ENCODE measurements at regions not wholly inside any gene's neighbourhood (a gene's known extent, or its start where the extent isn't known, plus 50 kb on each side); places are given as distances from the start of the nearest gene placed in this dataset.

DNA sequence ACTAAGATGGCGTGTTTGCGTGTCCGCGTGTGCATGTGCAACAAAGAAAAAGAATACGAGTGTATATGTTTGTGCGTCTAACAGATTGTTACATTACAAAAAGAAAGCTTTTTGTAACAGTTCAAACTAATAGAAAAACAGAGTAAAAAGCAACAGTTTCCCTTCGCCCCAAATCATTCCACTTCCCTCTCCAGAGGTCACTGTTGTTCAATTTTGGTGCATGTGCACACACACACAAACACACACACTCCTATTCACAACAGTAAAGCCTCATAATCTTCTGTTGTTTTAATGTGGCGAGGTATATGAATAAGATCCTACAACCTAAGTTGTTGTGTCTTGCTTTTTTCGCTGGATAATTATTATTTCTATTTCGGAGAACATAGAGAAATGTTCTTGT is 357.3 kb upstream of the SLC8A1 start:
- TF ChIP-seq, protein P1, sequence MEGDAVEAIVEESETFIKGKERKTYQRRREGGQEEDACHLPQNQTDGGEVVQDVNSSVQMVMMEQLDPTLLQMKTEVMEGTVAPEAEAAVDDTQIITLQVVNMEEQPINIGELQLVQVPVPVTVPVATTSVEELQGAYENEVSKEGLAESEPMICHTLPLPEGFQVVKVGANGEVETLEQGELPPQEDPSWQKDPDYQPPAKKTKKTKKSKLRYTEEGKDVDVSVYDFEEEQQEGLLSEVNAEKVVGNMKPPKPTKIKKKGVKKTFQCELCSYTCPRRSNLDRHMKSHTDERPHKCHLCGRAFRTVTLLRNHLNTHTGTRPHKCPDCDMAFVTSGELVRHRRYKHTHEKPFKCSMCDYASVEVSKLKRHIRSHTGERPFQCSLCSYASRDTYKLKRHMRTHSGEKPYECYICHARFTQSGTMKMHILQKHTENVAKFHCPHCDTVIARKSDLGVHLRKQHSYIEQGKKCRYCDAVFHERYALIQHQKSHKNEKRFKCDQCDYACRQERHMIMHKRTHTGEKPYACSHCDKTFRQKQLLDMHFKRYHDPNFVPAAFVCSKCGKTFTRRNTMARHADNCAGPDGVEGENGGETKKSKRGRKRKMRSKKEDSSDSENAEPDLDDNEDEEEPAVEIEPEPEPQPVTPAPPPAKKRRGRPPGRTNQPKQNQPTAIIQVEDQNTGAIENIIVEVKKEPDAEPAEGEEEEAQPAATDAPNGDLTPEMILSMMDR (IDR thresholded peaks at IDR 0.05), result no peak
- TF ChIP-seq POLR2A (IDR thresholded peaks at IDR 0.05), result no peak
